Uterus (tissue), 3 donors: ENCODE measurements at regions not wholly inside any gene's neighbourhood (a gene's known extent, or its start where the extent isn't known, plus 50 kb on each side); places are given as distances from the start of the nearest gene placed in this dataset.

Experiments
- DNase-seq, 2 donors: peaks; one replicate each; pipeline ENCODE4 v3.0.0-alpha.2; 2019 to 2020
- H3K27ac ChIP-seq, 2 donors: fragments of 200-600 bp; sonication (generic); 1 replicate in 1 of 2; 2 replicates in 1 of 2; pipeline ENCODE4 v1.5.1; 2016 to 2018
- H3K27me3 ChIP-seq, 2 donors: fragments of 200-600 bp; sonication (generic); one replicate each; pipeline ENCODE4 v1.5.1; 2018 to 2019; ENCODE audit warnings: control low read depth in 1 of 2
- H3K36me3 ChIP-seq, 2 donors: fragments of 200-600 bp; sonication (generic); one replicate each; pipeline ENCODE4 v1.5.1; 2019; ENCODE audit warnings: control low read depth in 1 of 2
- H3K4me1 ChIP-seq, 2 donors: fragments of 200-600 bp; sonication (generic); one replicate each; pipeline ENCODE4 v1.5.1; 2018 to 2019; ENCODE audit warnings: control low read depth in 1 of 2
- H3K4me3 ChIP-seq, 2 donors: fragments of 200-600 bp; sonication (generic); 1 replicate in 1 of 2; 2 replicates in 1 of 2; pipeline ENCODE4 v1.5.1; 2018 to 2019; ENCODE audit warnings: mild to moderate bottlenecking in 1 of 2
- H3K9me3 ChIP-seq, 2 donors: fragments of 200-600 bp; sonication (generic); one replicate each; pipeline ENCODE4 v1.5.1; 2019; ENCODE audit warnings: control low read depth in 1 of 2
- CTCF ChIP-seq, 4 experiments: fragments of 200-600 bp in 2 of 4; fragments of 450-650 bp in 2 of 4; sonication (generic) in 2 of 4; IDR thresholded peaks; one replicate each; pipeline ENCODE4 v1.5.1; 2016 to 2019; ENCODE audit warnings: antibody characterized with exemption in 4 of 4, mild to moderate bottlenecking in 2 of 4, moderate library complexity in 1 of 4
- POLR2A ChIP-seq, 2 donors: fragments of 450-650 bp; IDR thresholded peaks; one replicate each; pipeline ENCODE4 v1.6.1; 2016; ENCODE audit warnings: antibody characterized with exemption in 2 of 2, mild to moderate bottlenecking in 1 of 2, moderate library complexity in 1 of 2
- intact Hi-C: fragments of 100-400 bp; cut with DNase I; formaldehyde crosslinking; loops from one replicate; pipeline ENCODE4 v1.15.1; 2023; ENCODE audit warnings: low total_unique reads
- donor health status: DM: yes; HTN: yes; CAD: no.

DNA sequence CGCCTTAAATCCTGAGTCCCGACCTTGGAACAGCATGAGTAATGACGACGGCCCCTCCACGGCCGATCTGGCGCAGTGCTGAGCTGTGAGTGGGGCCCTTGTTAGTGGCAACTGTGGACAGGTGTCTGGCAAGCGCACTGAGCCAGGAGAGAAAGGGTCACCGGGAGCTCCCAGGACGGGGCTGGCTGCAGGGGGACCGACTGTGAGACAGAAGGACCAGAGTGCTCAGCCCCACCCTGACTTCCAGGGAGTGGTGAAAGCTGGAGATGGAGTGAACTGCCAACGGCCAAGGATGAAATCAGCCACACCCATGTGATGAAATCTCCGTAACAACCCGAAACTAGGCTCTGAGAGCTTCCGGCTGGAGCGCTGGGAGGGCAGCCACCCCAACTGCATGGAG is 228.6 kb downstream of the BRD1 start:
- Histone ChIP-seq H3K4me1 (no peaks in the 10 kb centered on the region), H3K27me3 (no peaks in the 10 kb centered on the region), H3K4me3 (no peak overlapping the region), H3K36me3 (no peaks in the 10 kb centered on the region), H3K27ac (no peak overlapping the region), H3K9me3 (no peaks in the 10 kb centered on the region)
- no peak for DNase-seq
- no peak for TF ChIP-seq CTCF (IDR thresholded peaks at IDR 0.05)
- no peak for TF ChIP-seq POLR2A (IDR thresholded peaks at IDR 0.05)
- intact Hi-C loops, result no loop called here

GRCh38 chr22:49598338-49598737 is 229.3 kb downstream of the BRD1 start:
- no peaks in the 10 kb centered on the region for H3K9me3 ChIP-seq
- TF ChIP-seq POLR2A (IDR thresholded peaks at IDR 0.05) (no peak), CTCF (IDR thresholded peaks at IDR 0.05) (no peak)
- H3K27ac ChIP-seq, result no peak overlapping the region
- no peak overlapping the region for H3K4me3 ChIP-seq
- no peaks in the 10 kb centered on the region for H3K36me3 ChIP-seq
- no peaks in the 10 kb centered on the region for H3K4me1 ChIP-seq
- no peak for DNase-seq
- intact Hi-C loops, result no loop called here
- H3K27me3 ChIP-seq, result no peaks in the 10 kb centered on the region

DNA sequence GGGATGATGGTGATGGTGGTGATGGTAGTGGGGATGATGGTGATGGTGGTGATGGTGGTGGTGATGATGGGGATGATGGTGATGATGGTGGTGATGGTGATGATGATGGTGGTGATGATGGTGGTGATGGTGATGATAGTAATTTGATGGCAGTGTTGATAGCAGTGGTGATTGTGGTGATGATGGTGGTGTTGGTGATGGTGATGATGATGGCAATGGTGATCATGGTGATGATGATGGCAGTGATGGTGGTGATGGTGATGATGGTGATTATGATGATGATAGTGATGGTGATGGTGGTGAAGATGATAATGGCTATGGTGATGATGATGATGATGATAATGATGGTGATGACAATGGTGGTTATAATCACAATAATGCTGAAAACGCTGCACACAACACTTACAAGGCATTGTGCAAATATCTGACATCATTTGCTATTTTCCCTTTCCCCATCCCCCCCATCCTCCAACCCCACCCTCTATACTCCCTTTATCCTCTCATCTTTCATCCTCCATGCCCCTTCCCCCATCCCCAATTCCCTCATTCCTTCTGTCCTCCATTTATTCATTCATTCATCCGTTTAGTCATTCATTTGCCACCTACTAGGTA is 230.1 kb downstream of the BRD1 start:
- no peaks in the 10 kb centered on the region for H3K27me3 ChIP-seq
- intact Hi-C loops, result no loop called here
- H3K36me3 ChIP-seq, result no peaks in the 10 kb centered on the region
- TF ChIP-seq CTCF (IDR thresholded peaks at IDR 0.05), result no peak
- TF ChIP-seq POLR2A (IDR thresholded peaks at IDR 0.05), result no peak
- H3K4me1 ChIP-seq, result no peaks in the 10 kb centered on the region
- DNase-seq, result no peak
- no peak overlapping the region for H3K27ac ChIP-seq
- H3K9me3 ChIP-seq, result no peaks in the 10 kb centered on the region
- H3K4me3 ChIP-seq, result no peak overlapping the region

- no peaks in the 10 kb centered on the region for H3K4me1 ChIP-seq
- no peak overlapping the region for H3K27ac ChIP-seq
- intact Hi-C loops, result no loop called here
- H3K4me3 ChIP-seq, result no peak overlapping the region
- DNase-seq, result no peak
- H3K27me3 ChIP-seq, result no peaks in the 10 kb centered on the region
- no peak for TF ChIP-seq CTCF (IDR thresholded peaks at IDR 0.05)
- no peak for TF ChIP-seq POLR2A (IDR thresholded peaks at IDR 0.05)
- H3K36me3 ChIP-seq, result no peaks in the 10 kb centered on the region
- no peaks in the 10 kb centered on the region for H3K9me3 ChIP-seq
Observed at GRCh38 chr22:49595465-49596078, 232.1 kb downstream of the BRD1 start.

GRCh38 chr22:49594078-49594477 is 233.6 kb downstream of the BRD1 start:
- no peaks in the 10 kb centered on the region for H3K4me1 ChIP-seq
- H3K36me3 ChIP-seq, result no peaks in the 10 kb centered on the region
- H3K27ac ChIP-seq, result no peak overlapping the region
- no peak for DNase-seq
- no peaks in the 10 kb centered on the region for H3K9me3 ChIP-seq
- H3K27me3 ChIP-seq, result no peaks in the 10 kb centered on the region
- no peak overlapping the region for H3K4me3 ChIP-seq
- no peak for TF ChIP-seq POLR2A (IDR thresholded peaks at IDR 0.05)
- TF ChIP-seq CTCF (IDR thresholded peaks at IDR 0.05), result no peak
- intact Hi-C loops, result no loop called here
